ENCODE measurements at regions not wholly inside any gene's neighbourhood (a gene's known extent, or its start where the extent isn't known, plus 50 kb on each side); places are given as distances from the start of the nearest gene placed in this dataset.

DNA sequence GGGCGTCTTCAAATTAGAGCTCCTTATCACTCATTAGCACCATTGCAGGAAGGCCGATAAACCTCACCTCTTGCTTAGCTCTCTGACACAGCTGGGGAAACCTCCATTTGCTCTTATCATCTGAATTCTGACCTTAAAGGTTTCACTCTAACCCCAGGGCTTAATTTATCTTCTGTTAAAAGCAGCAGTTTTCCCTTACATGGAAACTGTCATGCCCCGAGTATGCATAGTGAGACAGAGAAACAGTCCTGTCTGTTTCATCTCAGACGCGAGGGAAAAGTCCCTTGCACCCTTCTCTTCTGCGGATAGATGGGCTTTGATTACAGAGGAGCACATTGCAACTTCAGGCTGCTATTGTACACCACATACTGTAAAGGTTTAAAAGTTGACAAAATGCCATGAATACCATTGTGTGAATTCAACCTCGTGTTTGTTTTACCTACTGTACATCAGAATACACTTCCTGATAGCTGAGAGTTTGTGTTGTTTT is 191.5 kb upstream of the BMP2 start (continued):
- no peak for TF ChIP-seq NR2C2 (IDR thresholded peaks at IDR 0.05; ENCODE audit: borderline replicate concordance, control insufficient read depth, insufficient read length, low read depth)
- TF ChIP-seq E2F4 (IDR thresholded peaks at IDR 0.05; ENCODE audit: low read depth, low read length): no peak

DNA sequence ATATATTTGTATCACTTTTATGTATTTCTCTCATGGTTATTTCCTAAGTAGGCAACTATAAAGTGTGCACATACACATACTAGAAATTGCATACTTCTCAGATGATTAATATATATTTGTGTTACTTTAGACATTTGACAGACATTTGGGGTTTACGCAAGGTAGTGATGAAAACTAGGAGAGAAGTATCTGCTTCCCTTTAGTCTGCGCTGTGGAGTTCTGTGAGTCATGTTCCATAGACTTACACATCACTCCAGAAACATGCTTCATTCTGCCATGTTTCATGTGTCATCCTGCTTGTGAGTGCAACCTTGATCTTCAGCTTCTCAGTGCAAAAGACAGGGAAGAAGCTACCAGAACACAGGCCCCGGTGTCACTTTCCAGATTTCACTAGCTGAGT is 200.7 kb upstream of the BMP2 start:
- intact Hi-C loops (cut with micrococcal nuclease; ENCODE audit: unreplicated experiment): loop anchor here (5.0 kb wide), 1 partner anchor 300 kb away; no protein-coding TSS in a partner anchor
- in situ Hi-C loops (cut with MboI): no loop called here
- Histone ChIP-seq H3K27ac (ENCODE audit: control insufficient read depth, insufficient read depth) (no peak overlapping the region), H3K36me3 (ENCODE audit: control insufficient read depth in 2 of 2, insufficient read depth in 2 of 2, low read length in 1 of 2) (no peaks in the 10 kb centered on the region), H3K4me3 (no peak overlapping the region), H3K9ac (ENCODE audit: control insufficient read depth, insufficient read depth, low read length) (no peak overlapping the region), H3K4me2 (ENCODE audit: control insufficient read depth, insufficient read depth) (no peak overlapping the region), H4K20me1 (ENCODE audit: control insufficient read depth, insufficient read depth) (no peaks in the 10 kb centered on the region), H3K4me1 (ENCODE audit: control insufficient read depth, insufficient read depth, low read length) (no peaks in the 10 kb centered on the region), H2AFZ (ENCODE audit: control insufficient read depth, low read depth, low read length) (no peak overlapping the region), H3K79me2 (ENCODE audit: control insufficient read depth, insufficient read depth, low read length) (no peaks in the 10 kb centered on the region), H3K9me3 (replicated peaks; ENCODE audit: control insufficient read depth, insufficient read depth, low read length) (no peaks in the 10 kb centered on the region), H3K27me3 (replicated peaks in 1 of 2; ENCODE audit: control insufficient read depth in 2 of 2, insufficient read depth in 2 of 2, low read length in 1 of 2) (no peaks in the 10 kb centered on the region)
- no peak for ATAC-seq
- FAIRE-seq: no peak
- CTCF ChIA-PET: interaction anchor here (0.5 kb wide), 1 partner anchor 548 kb away, joined by 3 read pairs; no protein-coding TSS in a partner anchor
- POLR2A ChIA-PET: no interaction called here
- WGBS (ENCODE audit: insufficient coverage, insufficient replicate concordance, low lambda C conversion rate, missing lambda C conversion rate): 62% methylated on average over 3 of the region's 3 CpGs
- SMC1A ChIA-PET (ENCODE audit: uncharacterized antibody, unreplicated experiment): interaction anchor here (2.0 kb wide), 1 partner anchor 9 kb away, joined by 8 read pairs; no protein-coding TSS in a partner anchor
- no TSS peak for BruUV-seq (replicated peaks)
- RAD21 ChIA-PET (ENCODE audit: unreplicated experiment): interaction anchor here (0.7 kb wide), 1 partner anchor 16 kb away, joined by 3 read pairs; no protein-coding TSS in a partner anchor
- no peak for DNase-seq (ENCODE audit: low read depth, low spot score)
- TF ChIP-seq E2F4 (IDR thresholded peaks at IDR 0.05; ENCODE audit: low read depth, low read length) (no peak), SRF (IDR thresholded peaks at IDR 0.05; ENCODE audit: low read depth in 2 of 2, low read length in 2 of 2) (no peak), POLR2AphosphoS2 (IDR thresholded peaks at IDR 0.05; ENCODE audit: low read depth, low read length) (no peak), ZNF687 (IDR thresholded peaks at IDR 0.05) (no peak), BMI1 (IDR thresholded peaks at IDR 0.05; ENCODE audit: borderline replicate concordance) (no peak), PAX8 (IDR thresholded peaks at IDR 0.05) (no peak), RAD51 (IDR thresholded peaks at IDR 0.05) (no peak), FOXK2 (IDR thresholded peaks at IDR 0.05) (no peak), YBX1 (IDR thresholded peaks at IDR 0.05) (no peak), YY1 (IDR thresholded peaks at IDR 0.05; ENCODE audit: low read depth, low read length) (no peak), KDM1A (IDR thresholded peaks at IDR 0.05; ENCODE audit: borderline replicate concordance) (no peak), RCOR1 (conservative IDR thresholded peaks at IDR 0.05; ENCODE audit: low read depth, low read length) (no peak), NFXL1 (IDR thresholded peaks at IDR 0.05; ENCODE audit: borderline replicate concordance) (no peak), TARDBP (IDR thresholded peaks at IDR 0.05; ENCODE audit: borderline replicate concordance) (no peak), SMAD5 (IDR thresholded peaks at IDR 0.05; ENCODE audit: low read depth) (no peak), SIN3A (IDR thresholded peaks at IDR 0.05; ENCODE audit: low read depth, low read length) (no peak), TAF1 (IDR thresholded peaks at IDR 0.05; ENCODE audit: borderline replicate concordance, low read depth, low read length) (no peak), ZNF207 (IDR thresholded peaks at IDR 0.05; ENCODE audit: borderline replicate concordance) (no peak)

All from GM12878 (cell line).